IMR-90 (cell line): ENCODE measurements at regions not wholly inside any gene's neighbourhood (a gene's known extent, or its start where the extent isn't known, plus 50 kb on each side); places are given as distances from the start of the nearest gene placed in this dataset.
A peak's percentile ranks its signal among the peaks of the same experiment; 100 is the strongest.

Experiments
- ATAC-seq: fragments of 200-7000 bp; cut with Tn5 transposase; 2 replicates; pipeline ENCODE4 v1.9.1; 2020; ENCODE audit warnings: low read depth, mild to moderate bottlenecking, moderate library complexity
- BruUV-seq: library from RNA; stranded (reverse); fragments of 400-500 nt; replicated peaks from 2 replicates; lab custom pipeline; 2021; lab: Mats Ljungman, UMichigan
- CTCF ChIA-PET: fragments of 300-600 bp; formaldehyde crosslinking; extraction: SDS; loops from one replicate; lab custom pipeline; 2021; ENCODE audit warnings: antibody characterized with exemption; lab: Yijun Ruan, JAX
- POLR2A ChIA-PET: fragments of 300-600 bp; sonication (Branson Sonifier 250); formaldehyde crosslinking; loops from one replicate; lab custom pipeline; 2022; ENCODE audit warnings: antibody characterized with exemption; ENCODE audit not compliant: unreplicated experiment; lab: Charles Lee
- DNase-seq: peaks from one replicate; pipeline ENCODE4 v3.0.0; 2013
- H2AFZ ChIP-seq: replicated peaks from 2 replicates; pipeline ENCODE3; 2013; ENCODE audit warnings: low read length, mild to moderate bottlenecking; ENCODE audit not compliant: poor library complexity
- H2AK5ac ChIP-seq: 2 replicates; pipeline ENCODE4 v1.6.1; 2013; ENCODE audit warnings: low read depth, low read length, inconsistent platforms
- H2AK9ac ChIP-seq: replicated peaks from 2 replicates; pipeline ENCODE3; 2013; ENCODE audit warnings: mild to moderate bottlenecking, low read depth, low read length, moderate library complexity; ENCODE audit not compliant: poor library complexity
- H2BK120ac ChIP-seq: 2 replicates; pipeline ENCODE4 v1.6.1; 2013; ENCODE audit warnings: low read depth, low read length, inconsistent platforms
- H2BK15ac ChIP-seq: 3 replicates; pipeline ENCODE4 v1.6.1; 2013; ENCODE audit warnings: low read depth, low read length, inconsistent platforms
- H2BK20ac ChIP-seq: 2 replicates; pipeline ENCODE4 v1.6.1; 2013; ENCODE audit warnings: low read depth, mild to moderate bottlenecking, inconsistent platforms, low read length, moderate library complexity
- H2BK5ac ChIP-seq: 2 replicates; pipeline ENCODE4 v1.6.1; 2013; ENCODE audit warnings: mild to moderate bottlenecking, low read depth, low read length, inconsistent platforms; ENCODE audit not compliant: poor library complexity, severe bottlenecking
- H3K14ac ChIP-seq: replicated peaks from 2 replicates; pipeline ENCODE4 v1.6.1; 2013; ENCODE audit warnings: low read depth, low read length, inconsistent platforms
- H3K18ac ChIP-seq: 2 replicates; pipeline ENCODE4 v1.6.1; 2013; ENCODE audit warnings: low read depth, low read length, control low read depth
- H3K23ac ChIP-seq: 2 replicates; pipeline ENCODE4 v1.6.1; 2013; ENCODE audit warnings: low read depth, low read length, inconsistent platforms
- H3K27ac ChIP-seq: 2 replicates; pipeline ENCODE4 v1.5.1; 2013; ENCODE audit warnings: mild to moderate bottlenecking, control low read depth, low read length; ENCODE audit not compliant: insufficient read depth
- H3K27me3 ChIP-seq: 2 replicates; pipeline ENCODE4 v1.6.1; 2013; ENCODE audit warnings: low read length; ENCODE audit not compliant: control insufficient read depth, insufficient read depth
- H3K36me3 ChIP-seq: 2 replicates; pipeline ENCODE4 v1.6.1; 2013; ENCODE audit warnings: low read length, mixed read lengths; ENCODE audit not compliant: control insufficient read depth, insufficient read depth
- H3K4ac ChIP-seq: 2 replicates; pipeline ENCODE4 v1.6.1; 2013; ENCODE audit warnings: low read depth, low read length, inconsistent platforms
- H3K4me1 ChIP-seq: 2 replicates; pipeline ENCODE4 v1.6.1; 2013; ENCODE audit warnings: low read length, mixed read lengths; ENCODE audit not compliant: control insufficient read depth, insufficient read depth
- H3K4me2 ChIP-seq: 2 replicates; pipeline ENCODE4 v1.6.1; 2013; ENCODE audit warnings: low read depth, mild to moderate bottlenecking, control low read depth, low read length, moderate library complexity
- H3K4me3 ChIP-seq: 2 replicates; pipeline ENCODE4 v1.5.1; 2013; ENCODE audit warnings: low read depth, mild to moderate bottlenecking, control low read depth, low read length, moderate library complexity; ENCODE audit not compliant: insufficient read depth
- H3K56ac ChIP-seq: 2 replicates; pipeline ENCODE4 v1.6.1; 2013; ENCODE audit warnings: low read length, inconsistent platforms; ENCODE audit not compliant: insufficient read depth; ENCODE audit errors: extremely low read depth
- H3K79me1 ChIP-seq, 2 experiments: 2 replicates each; pipeline ENCODE4 v1.6.1; 2013; ENCODE audit warnings: low read length in 2 of 2, inconsistent platforms in 1 of 2, low read depth in 1 of 2
- H3K9ac ChIP-seq: 2 replicates; pipeline ENCODE4 v1.6.1; 2013; ENCODE audit warnings: low read depth, low read length, control low read depth
- H3K9me1 ChIP-seq: 2 replicates; pipeline ENCODE4 v1.6.1; 2013; ENCODE audit warnings: low read length, inconsistent platforms; ENCODE audit not compliant: insufficient read depth
- H3K9me3 ChIP-seq: 2 replicates; pipeline ENCODE4 v1.6.1; 2013; ENCODE audit warnings: low read length; ENCODE audit not compliant: control insufficient read depth, insufficient read depth
- H4K20me1 ChIP-seq: 2 replicates; pipeline ENCODE4 v1.6.1; 2013; ENCODE audit warnings: low read length, inconsistent platforms; ENCODE audit not compliant: insufficient read depth
- H4K5ac ChIP-seq: 2 replicates; pipeline ENCODE4 v1.6.1; 2013; ENCODE audit warnings: mild to moderate bottlenecking, low read depth, low read length, control low read depth
- H4K8ac ChIP-seq, 2 experiments: 2 replicates each; pipeline ENCODE4 v1.6.1; 2013; ENCODE audit warnings: low read depth in 2 of 2, low read length in 2 of 2, control low read depth in 1 of 2, inconsistent platforms in 1 of 2
- H4K91ac ChIP-seq: 2 replicates; pipeline ENCODE4 v1.6.1; 2013; ENCODE audit warnings: low read depth, low read length, inconsistent platforms; ENCODE audit not compliant: insufficient read depth
- BHLHE40 ChIP-seq: fragments of 150-350 bp; IDR thresholded peaks from 2 replicates; pipeline ENCODE4 v1.6.1; 2016; ENCODE audit warnings: mild to moderate bottlenecking, low read depth, low read length
- CEBPB ChIP-seq: IDR thresholded peaks from 2 replicates; pipeline ENCODE4 v1.6.1; 2012; ENCODE audit warnings: low read depth, low read length, improper control_type of control experiment
- FOS ChIP-seq: fragments of 150-350 bp; IDR thresholded peaks from 2 replicates; pipeline ENCODE4 v1.6.1; 2016; ENCODE audit warnings: low read depth, low read length
- MAFK ChIP-seq: IDR thresholded peaks from 2 replicates; pipeline ENCODE4 v1.6.1; 2012; ENCODE audit warnings: low read depth, low read length, improper control_type of control experiment
- NFE2L2 ChIP-seq: fragments of 150-350 bp; IDR thresholded peaks from 2 replicates; pipeline ENCODE4 v1.6.1; 2016; ENCODE audit warnings: low read depth, mild to moderate bottlenecking, low read length
- POLR2A ChIP-seq: IDR thresholded peaks from 2 replicates; pipeline ENCODE4 v1.6.1; 2012; ENCODE audit warnings: mild to moderate bottlenecking, low read depth, low read length
- RAD21 ChIP-seq: IDR thresholded peaks from 2 replicates; pipeline ENCODE4 v1.6.1; 2012; ENCODE audit warnings: low read length, improper control_type of control experiment
- RCOR1 ChIP-seq: IDR thresholded peaks from 2 replicates; pipeline ENCODE4 v1.6.1; 2012; ENCODE audit warnings: mild to moderate bottlenecking, low read length, improper control_type of control experiment; ENCODE audit not compliant: insufficient replicate concordance
- RFX5 ChIP-seq: IDR thresholded peaks from 2 replicates; pipeline ENCODE4 v1.8.0; 2012; ENCODE audit warnings: low read depth, mild to moderate bottlenecking, low read length, moderate library complexity
- WGBS, 2 experiments: methylation state at CpG; one replicate each; pipeline versions ENCODE4 v1.1.5 to v1.1.7; 2013; ENCODE audit warnings: missing lambda C conversion rate in 2 of 2; ENCODE audit not compliant: insufficient read length in 1 of 2; ENCODE audit errors: extremely low coverage in 2 of 2; 5-methylcytosine and 5-hydroxymethylcytosine counted together
- dilution Hi-C: fragments of 300-500 bp; cut with HindIII; formaldehyde crosslinking; loops from one replicate; pipeline ENCODE4 v1.14.3; 2018; ENCODE audit warnings: low sequenced_read_pairs; ENCODE audit not compliant: unreplicated experiment
- in situ Hi-C: fragments of 300-500 bp; cut with MboI; formaldehyde crosslinking; loops from 3 replicates; pipeline ENCODE4 v1.14.3; 2019; ENCODE audit warnings: low sequenced_read_pairs, inconsistent platforms, mixed read lengths
- intact Hi-C: fragments of 100-400 bp; cut with micrococcal nuclease; formaldehyde crosslinking; loops from 2 replicates; pipeline ENCODE4 v1.10.0; 2022
- TF ChIP-seq, protein P1 (sequence below): fragments of 150-350 bp; IDR thresholded peaks from 2 replicates; pipeline ENCODE4 v1.6.1; 2016; ENCODE audit warnings: low read depth, mild to moderate bottlenecking, low read length, moderate library complexity, borderline replicate concordance
- TF ChIP-seq, protein P2 (sequence below): conservative IDR thresholded peaks from 2 replicates; pipeline ENCODE4 v1.5.1; 2012; ENCODE audit warnings: mild to moderate bottlenecking, low read depth, low read length, improper control_type of control experiment
- TF ChIP-seq, protein P3 (sequence below): fragments of 150-350 bp; IDR thresholded peaks from 2 replicates; pipeline ENCODE4 v1.6.1; 2017; ENCODE audit warnings: mild to moderate bottlenecking, antibody characterized with exemption, low read length, low read depth

DNA sequence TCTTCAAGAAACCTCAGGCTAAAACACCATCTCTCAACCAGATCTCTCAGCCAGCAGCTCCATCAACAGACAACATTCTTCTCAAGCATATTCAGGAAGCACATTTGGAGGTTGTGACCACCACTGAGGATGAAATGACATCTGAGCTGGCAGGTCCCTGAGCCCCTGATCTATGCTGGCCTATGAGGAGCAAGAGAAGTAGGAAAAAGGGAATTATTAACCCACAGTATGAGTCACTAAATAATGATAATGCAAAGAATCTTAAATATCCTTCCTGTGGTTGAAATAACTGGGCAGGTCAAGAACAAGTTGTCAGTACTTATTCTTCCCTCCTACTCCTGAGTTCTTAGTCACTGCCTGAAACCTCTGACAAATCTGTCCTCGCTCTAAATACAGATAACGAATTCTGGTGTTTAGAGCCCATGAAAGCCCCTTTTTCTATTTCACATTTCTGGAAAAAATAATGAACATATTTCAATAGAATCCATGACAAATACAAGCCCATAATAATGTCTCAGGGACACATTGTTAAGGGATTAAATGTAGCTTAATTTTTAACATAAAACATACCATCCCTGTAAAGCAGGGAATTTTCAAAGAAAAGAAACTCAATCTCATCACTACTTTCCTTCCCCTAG is 225.8 kb upstream of the IRS2 start:
- in situ Hi-C loops = no loop called here
- Histone ChIP-seq H2AK9ac (no peak overlapping the region), H2BK15ac (peak overlapping the region; percentile 99; the same call in 2 of the 3 replicates), H3K9me1 (peaks cover 14% of the 10 kb centered on the region), H2AK5ac (peak overlapping the region; percentile 90), H2BK5ac (peak overlapping the region; percentile 86), H3K4me1 (peaks cover 19% of the 10 kb centered on the region), H3K4me2 (peak overlapping the region; percentile 37; the same call in 1 of the 2 replicates), H2BK20ac (peak overlapping the region; percentile 97), H3K27ac (peak overlapping the region; percentile 70), H3K36me3 (no peaks in the 10 kb centered on the region), H2AFZ (peak overlapping the region; percentile 68), H3K9ac (no peak overlapping the region), H3K9me3 (no peaks in the 10 kb centered on the region), H4K20me1 (no peaks in the 10 kb centered on the region), H4K91ac (peak overlapping the region; percentile 97), H3K4ac (peak overlapping the region; percentile 99), H3K27me3 (no peaks in the 10 kb centered on the region), H3K4me3 (no peak overlapping the region), H3K56ac (peak overlapping the region; percentile 94), H3K18ac (peak overlapping the region; percentile 99; the same call in 1 of the 2 replicates), H4K5ac (peak overlapping the region; percentile 94), H3K79me1 (0 out of 4 replicates have a peak, but pooled peaks cover 0 to 3% of the 10 kb centered on the region in 2 experiments), H3K23ac (peak overlapping the region; percentile 95), H4K8ac (peak overlapping the region; percentile 63 to 84), H3K14ac (peak overlapping the region; percentile 92), H2BK120ac (peak overlapping the region; percentile 99)
- CTCF ChIA-PET = no interaction called here
- intact Hi-C loops = loop anchor here (5.0 kb wide), 1 partner anchor 225 kb away; the partner anchor contains the start of gene IRS2
- peak; percentile 97 for DNase-seq
- 0% methylated on average over 2 of the region's 2 CpGs; no CpG with 5 or more reads in 1 of the 2 experiments for WGBS, 2 experiments
- TF ChIP-seq, protein P1, sequence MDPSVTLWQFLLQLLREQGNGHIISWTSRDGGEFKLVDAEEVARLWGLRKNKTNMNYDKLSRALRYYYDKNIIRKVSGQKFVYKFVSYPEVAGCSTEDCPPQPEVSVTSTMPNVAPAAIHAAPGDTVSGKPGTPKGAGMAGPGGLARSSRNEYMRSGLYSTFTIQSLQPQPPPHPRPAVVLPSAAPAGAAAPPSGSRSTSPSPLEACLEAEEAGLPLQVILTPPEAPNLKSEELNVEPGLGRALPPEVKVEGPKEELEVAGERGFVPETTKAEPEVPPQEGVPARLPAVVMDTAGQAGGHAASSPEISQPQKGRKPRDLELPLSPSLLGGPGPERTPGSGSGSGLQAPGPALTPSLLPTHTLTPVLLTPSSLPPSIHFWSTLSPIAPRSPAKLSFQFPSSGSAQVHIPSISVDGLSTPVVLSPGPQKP = no peak
- peak; percentile 65; the same call in 1 of the 2 replicates for TF ChIP-seq NFE2L2
- TF ChIP-seq, protein P2, sequence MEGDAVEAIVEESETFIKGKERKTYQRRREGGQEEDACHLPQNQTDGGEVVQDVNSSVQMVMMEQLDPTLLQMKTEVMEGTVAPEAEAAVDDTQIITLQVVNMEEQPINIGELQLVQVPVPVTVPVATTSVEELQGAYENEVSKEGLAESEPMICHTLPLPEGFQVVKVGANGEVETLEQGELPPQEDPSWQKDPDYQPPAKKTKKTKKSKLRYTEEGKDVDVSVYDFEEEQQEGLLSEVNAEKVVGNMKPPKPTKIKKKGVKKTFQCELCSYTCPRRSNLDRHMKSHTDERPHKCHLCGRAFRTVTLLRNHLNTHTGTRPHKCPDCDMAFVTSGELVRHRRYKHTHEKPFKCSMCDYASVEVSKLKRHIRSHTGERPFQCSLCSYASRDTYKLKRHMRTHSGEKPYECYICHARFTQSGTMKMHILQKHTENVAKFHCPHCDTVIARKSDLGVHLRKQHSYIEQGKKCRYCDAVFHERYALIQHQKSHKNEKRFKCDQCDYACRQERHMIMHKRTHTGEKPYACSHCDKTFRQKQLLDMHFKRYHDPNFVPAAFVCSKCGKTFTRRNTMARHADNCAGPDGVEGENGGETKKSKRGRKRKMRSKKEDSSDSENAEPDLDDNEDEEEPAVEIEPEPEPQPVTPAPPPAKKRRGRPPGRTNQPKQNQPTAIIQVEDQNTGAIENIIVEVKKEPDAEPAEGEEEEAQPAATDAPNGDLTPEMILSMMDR = no peak
- peak; percentile 23; the same call in 1 of the 2 replicates for TF ChIP-seq CEBPB
- TF ChIP-seq FOS = peak; percentile 84
- peak; percentile 68 for TF ChIP-seq RCOR1
- 0 out of 2 replicates have a peak, but pooled peaks have one; percentile 7 for TF ChIP-seq RAD21
- TF ChIP-seq, protein P3, sequence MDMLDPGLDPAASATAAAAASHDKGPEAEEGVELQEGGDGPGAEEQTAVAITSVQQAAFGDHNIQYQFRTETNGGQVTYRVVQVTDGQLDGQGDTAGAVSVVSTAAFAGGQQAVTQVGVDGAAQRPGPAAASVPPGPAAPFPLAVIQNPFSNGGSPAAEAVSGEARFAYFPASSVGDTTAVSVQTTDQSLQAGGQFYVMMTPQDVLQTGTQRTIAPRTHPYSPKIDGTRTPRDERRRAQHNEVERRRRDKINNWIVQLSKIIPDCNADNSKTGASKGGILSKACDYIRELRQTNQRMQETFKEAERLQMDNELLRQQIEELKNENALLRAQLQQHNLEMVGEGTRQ = peak; percentile 33; the same call in 1 of the 2 replicates
- 0 out of 2 replicates have a peak, but pooled peaks have one; percentile 3 for TF ChIP-seq BHLHE40
- TF ChIP-seq RFX5 = no peak
- no peak for TF ChIP-seq POLR2A
- 0 out of 2 replicates have a peak, but pooled peaks have one; percentile 1 for TF ChIP-seq MAFK
- no TSS peak for BruUV-seq
- dilution Hi-C loops = no loop called here
- POLR2A ChIA-PET = no interaction called here
- ATAC-seq = peak; percentile 88
